ENCODE measurements at regions not wholly inside any gene's neighbourhood (a gene's known extent, or its start where the extent isn't known, plus 50 kb on each side); places are given as distances from the start of the nearest gene placed in this dataset.
"Not testable (repeated sequence)": the region's sequence is repeated elsewhere in the genome, so short reads cannot be mapped to it uniquely, and the experiment has no call there.

- Mint-ChIP-seq H3K4me3 (no peak overlapping the region), H3K27ac (no peak overlapping the region), H3K36me3 (ENCODE audit: low read depth) (no peaks in the 10 kb centered on the region), H3K9me3 (no peaks in the 10 kb centered on the region), H3K4me1 (ENCODE audit: low read depth) (no peaks in the 10 kb centered on the region), H3K27me3 (ENCODE audit: low read depth) (no peaks in the 10 kb centered on the region)
- no peak for DNase-seq (ENCODE audit: low spot score)
These were observed 282.1 kb downstream of the RPS29 start for GRCh38 chr14:49303946-49304516.

- H3K27ac Mint-ChIP-seq, result no peak overlapping the region
- DNase-seq (ENCODE audit: low spot score), result no peak
- no peaks in the 10 kb centered on the region for H3K9me3 Mint-ChIP-seq
- H3K36me3 Mint-ChIP-seq (ENCODE audit: low read depth), result no peaks in the 10 kb centered on the region
- H3K4me1 Mint-ChIP-seq (ENCODE audit: low read depth), result no peaks in the 10 kb centered on the region
- H3K4me3 Mint-ChIP-seq, result no peak overlapping the region
- no peaks in the 10 kb centered on the region for H3K27me3 Mint-ChIP-seq (ENCODE audit: low read depth)
These were observed 289.1 kb downstream of the RPS29 start for GRCh38 chr14:49297102-49297501.

- Mint-ChIP-seq H3K36me3 (ENCODE audit: low read depth) (no peaks in the 10 kb centered on the region), H3K4me3 (no peak overlapping the region), H3K9me3 (no peaks in the 10 kb centered on the region), H3K27me3 (ENCODE audit: low read depth) (no peaks in the 10 kb centered on the region), H3K27ac (no peak overlapping the region), H3K4me1 (ENCODE audit: low read depth) (no peaks in the 10 kb centered on the region)
- no peak for DNase-seq (ENCODE audit: low spot score)
These were observed 291.5 kb downstream of the RPS29 start for GRCh38 chr14:49294621-49295148.

- Mint-ChIP-seq H3K27me3 (ENCODE audit: low read depth) (no peaks in the 10 kb centered on the region), H3K4me1 (ENCODE audit: low read depth) (no peaks in the 10 kb centered on the region), H3K27ac (no peak overlapping the region)
These were observed 299.2 kb downstream of the RPS29 start for GRCh38 chr14:49287004-49287403.

GRCh38 chr14:49286257-49286983, 299.8 kb downstream of the RPS29 start:
- Mint-ChIP-seq H3K36me3 (ENCODE audit: low read depth) (no peaks in the 10 kb centered on the region), H3K4me3 (no peak overlapping the region), H3K4me1 (ENCODE audit: low read depth) (no peaks in the 10 kb centered on the region), H3K9me3 (no peaks in the 10 kb centered on the region), H3K27me3 (ENCODE audit: low read depth) (no peaks in the 10 kb centered on the region), H3K27ac (no peak overlapping the region)
- no peak for DNase-seq (ENCODE audit: low spot score)

More at GRCh38 chr14:49287004-49287403, 299.2 kb downstream of the RPS29 start:
- Mint-ChIP-seq H3K9me3 (no peaks in the 10 kb centered on the region), H3K4me3 (no peak overlapping the region), H3K36me3 (ENCODE audit: low read depth) (no peaks in the 10 kb centered on the region)
- DNase-seq (ENCODE audit: low spot score), result no peak

- no peaks in the 10 kb centered on the region for H3K27me3 Mint-ChIP-seq (ENCODE audit: low read depth)
- H3K4me1 Mint-ChIP-seq (ENCODE audit: low read depth), result no peaks in the 10 kb centered on the region
These were observed 305.6 kb downstream of the RPS29 start for GRCh38 chr14:49280566-49280965.

GRCh38 chr14:49250517-49250916, 335.7 kb downstream of the RPS29 start:
- Mint-ChIP-seq H3K27me3 (ENCODE audit: low read depth) (no peaks in the 10 kb centered on the region), H3K4me1 (ENCODE audit: low read depth) (no peaks in the 10 kb centered on the region), H3K36me3 (ENCODE audit: low read depth) (no peaks in the 10 kb centered on the region), H3K27ac (no peak overlapping the region), H3K9me3 (no peaks in the 10 kb centered on the region), H3K4me3 (no peak overlapping the region)
- DNase-seq (ENCODE audit: low spot score), result no peak

More at GRCh38 chr14:49280566-49280965, 305.6 kb downstream of the RPS29 start:
- no peaks in the 10 kb centered on the region for H3K9me3 Mint-ChIP-seq
- no peak for DNase-seq (ENCODE audit: low spot score)
- H3K4me3 Mint-ChIP-seq, result no peak overlapping the region
- no peak overlapping the region for H3K27ac Mint-ChIP-seq
- no peaks in the 10 kb centered on the region for H3K36me3 Mint-ChIP-seq (ENCODE audit: low read depth)

- Mint-ChIP-seq H3K4me1 (ENCODE audit: low read depth) (no peaks in the 10 kb centered on the region), H3K27me3 (ENCODE audit: low read depth) (no peaks in the 10 kb centered on the region), H3K36me3 (ENCODE audit: low read depth) (no peaks in the 10 kb centered on the region), H3K4me3 (no peak overlapping the region), H3K27ac (no peak overlapping the region), H3K9me3 (no peaks in the 10 kb centered on the region)
- DNase-seq (ENCODE audit: low spot score), result no peak
These were observed 336.1 kb downstream of the RPS29 start for GRCh38 chr14:49250109-49250508.

- Mint-ChIP-seq H3K4me3 (no peak overlapping the region), H3K9me3 (no peaks in the 10 kb centered on the region), H3K36me3 (ENCODE audit: low read depth) (no peaks in the 10 kb centered on the region), H3K27ac (no peak overlapping the region), H3K27me3 (ENCODE audit: low read depth) (no peaks in the 10 kb centered on the region), H3K4me1 (ENCODE audit: low read depth) (no peaks in the 10 kb centered on the region)
- DNase-seq (ENCODE audit: low spot score), result no peak
These were observed 337.2 kb downstream of the RPS29 start for GRCh38 chr14:49249022-49249421.

- not testable (repeated sequence) for H3K27ac Mint-ChIP-seq; DNase-seq (ENCODE audit: low spot score); H3K4me3 Mint-ChIP-seq; H3K27me3 Mint-ChIP-seq (ENCODE audit: low read depth); H3K36me3 Mint-ChIP-seq (ENCODE audit: low read depth); H3K4me1 Mint-ChIP-seq (ENCODE audit: low read depth); H3K9me3 Mint-ChIP-seq
These were observed 342.4 kb downstream of the RPS29 start for GRCh38 chr14:49243777-49244176.

GRCh38 chr14:49240383-49240782, 345.8 kb downstream of the RPS29 start:
- Mint-ChIP-seq H3K27ac (no peak overlapping the region), H3K4me1 (ENCODE audit: low read depth) (no peaks in the 10 kb centered on the region), H3K27me3 (ENCODE audit: low read depth) (no peaks in the 10 kb centered on the region), H3K9me3 (peaks cover 26% of the 10 kb centered on the region), H3K4me3 (no peak overlapping the region), H3K36me3 (ENCODE audit: low read depth) (no peaks in the 10 kb centered on the region)
- DNase-seq (ENCODE audit: low spot score), result no peak

- Mint-ChIP-seq H3K4me3 (no peak overlapping the region), H3K4me1 (ENCODE audit: low read depth) (no peaks in the 10 kb centered on the region), H3K27me3 (ENCODE audit: low read depth) (no peaks in the 10 kb centered on the region), H3K36me3 (ENCODE audit: low read depth) (no peaks in the 10 kb centered on the region), H3K9me3 (no peaks in the 10 kb centered on the region), H3K27ac (no peak overlapping the region)
- no peak for DNase-seq (ENCODE audit: low spot score)
These were observed 357.6 kb downstream of the RPS29 start for GRCh38 chr14:49228552-49228951.

- no peaks in the 10 kb centered on the region for H3K36me3 Mint-ChIP-seq (ENCODE audit: low read depth)
- no peak overlapping the region for H3K27ac Mint-ChIP-seq
- H3K9me3 Mint-ChIP-seq, result no peaks in the 10 kb centered on the region
- no peak overlapping the region for H3K4me3 Mint-ChIP-seq
- no peaks in the 10 kb centered on the region for H3K4me1 Mint-ChIP-seq (ENCODE audit: low read depth)
- no peak for DNase-seq (ENCODE audit: low spot score)
- no peaks in the 10 kb centered on the region for H3K27me3 Mint-ChIP-seq (ENCODE audit: low read depth)
These were observed 364.9 kb downstream of the RPS29 start for GRCh38 chr14:49221316-49221715.

- Mint-ChIP-seq H3K4me1 (ENCODE audit: low read depth) (no peaks in the 10 kb centered on the region), H3K36me3 (ENCODE audit: low read depth) (no peaks in the 10 kb centered on the region), H3K27me3 (ENCODE audit: low read depth) (no peaks in the 10 kb centered on the region), H3K27ac (no peak overlapping the region), H3K4me3 (no peak overlapping the region), H3K9me3 (no peaks in the 10 kb centered on the region)
- DNase-seq (ENCODE audit: low spot score), result no peak
These were observed 365.7 kb downstream of the RPS29 start for GRCh38 chr14:49220492-49220891.
